HL-60 (cell line): ENCODE measurements at regions not wholly inside any gene's neighbourhood (a gene's known extent, or its start where the extent isn't known, plus 50 kb on each side); places are given as distances from the start of the nearest gene placed in this dataset.

Experiments
- DNase-seq, 2 experiments: peaks; one replicate each; pipeline ENCODE4 v3.0.0-alpha.2; 2010 to 2020; ENCODE audit warnings: low read depth in 1 of 2, low spot score in 1 of 2
- H3K27ac ChIP-seq: fragments of 250-450 bp; sonication (Bioruptor Pico); replicated peaks from 2 replicates; pipeline ENCODE4 v1.5.1; 2020; ENCODE audit warnings: mild to moderate bottlenecking, moderate library complexity
- H3K27me3 ChIP-seq: fragments of 250-450 bp; sonication (Bioruptor Pico); 2 replicates; pipeline ENCODE4 v1.5.1; 2021; ENCODE audit warnings: mild to moderate bottlenecking, moderate library complexity; ENCODE audit not compliant: insufficient read depth, poor library complexity, severe bottlenecking
- H3K4me3 ChIP-seq: replicated peaks from 2 replicates; pipeline ENCODE4 v1.5.1; 2011; ENCODE audit warnings: mild to moderate bottlenecking, control low read depth, low read length; ENCODE audit not compliant: insufficient read depth
- GABPA ChIP-seq: IDR thresholded peaks from 2 replicates; pipeline ENCODE4 v1.6.1; 2012; ENCODE audit warnings: low read depth
- POLR2AphosphoS5 ChIP-seq: IDR thresholded peaks from 2 replicates; pipeline ENCODE4 v1.6.1; 2012; ENCODE audit warnings: low read depth
- SPI1 ChIP-seq: IDR thresholded peaks from 2 replicates; pipeline ENCODE4 v1.6.1; 2012; ENCODE audit warnings: low read depth, mild to moderate bottlenecking, borderline replicate concordance
- TF ChIP-seq, protein P1 (sequence below): IDR thresholded peaks from 2 replicates; pipeline ENCODE4 v1.6.1; 2012; ENCODE audit warnings: low read depth; ENCODE audit not compliant: insufficient replicate concordance
- TF ChIP-seq, protein P2 (sequence below): IDR thresholded peaks from one replicate; pipeline ENCODE4 v1.5.1; 2011; ENCODE audit warnings: low read length, control low read depth, inconsistent platforms; ENCODE audit not compliant: insufficient read depth

DNA sequence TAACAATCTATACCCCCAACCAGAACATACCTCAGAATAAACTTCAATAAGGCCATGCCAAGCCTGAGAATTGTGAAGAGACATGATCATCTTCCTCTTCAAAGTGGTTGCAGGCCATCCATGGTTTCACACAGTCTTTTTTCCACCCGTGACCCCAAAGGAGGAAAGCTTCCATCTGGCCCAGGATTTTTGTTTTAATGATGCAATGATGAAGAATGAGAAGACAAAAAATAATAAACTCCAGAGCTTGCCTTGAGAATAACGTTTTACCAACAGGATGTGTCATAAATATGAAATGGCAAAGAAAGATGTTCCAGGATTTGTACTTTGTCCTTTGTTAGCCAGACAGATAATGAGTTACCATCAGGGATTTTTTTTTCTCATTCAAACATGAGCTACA, 201.9 kb downstream of the WNT5A start:
- peaks cover 3% of the 10 kb centered on the region for H3K27me3 ChIP-seq
- DNase-seq = no peak
- H3K4me3 ChIP-seq = no peak overlapping the region
- TF ChIP-seq GABPA (no peak), POLR2AphosphoS5 (no peak), SPI1 (no peak)
- TF ChIP-seq, protein P1, sequence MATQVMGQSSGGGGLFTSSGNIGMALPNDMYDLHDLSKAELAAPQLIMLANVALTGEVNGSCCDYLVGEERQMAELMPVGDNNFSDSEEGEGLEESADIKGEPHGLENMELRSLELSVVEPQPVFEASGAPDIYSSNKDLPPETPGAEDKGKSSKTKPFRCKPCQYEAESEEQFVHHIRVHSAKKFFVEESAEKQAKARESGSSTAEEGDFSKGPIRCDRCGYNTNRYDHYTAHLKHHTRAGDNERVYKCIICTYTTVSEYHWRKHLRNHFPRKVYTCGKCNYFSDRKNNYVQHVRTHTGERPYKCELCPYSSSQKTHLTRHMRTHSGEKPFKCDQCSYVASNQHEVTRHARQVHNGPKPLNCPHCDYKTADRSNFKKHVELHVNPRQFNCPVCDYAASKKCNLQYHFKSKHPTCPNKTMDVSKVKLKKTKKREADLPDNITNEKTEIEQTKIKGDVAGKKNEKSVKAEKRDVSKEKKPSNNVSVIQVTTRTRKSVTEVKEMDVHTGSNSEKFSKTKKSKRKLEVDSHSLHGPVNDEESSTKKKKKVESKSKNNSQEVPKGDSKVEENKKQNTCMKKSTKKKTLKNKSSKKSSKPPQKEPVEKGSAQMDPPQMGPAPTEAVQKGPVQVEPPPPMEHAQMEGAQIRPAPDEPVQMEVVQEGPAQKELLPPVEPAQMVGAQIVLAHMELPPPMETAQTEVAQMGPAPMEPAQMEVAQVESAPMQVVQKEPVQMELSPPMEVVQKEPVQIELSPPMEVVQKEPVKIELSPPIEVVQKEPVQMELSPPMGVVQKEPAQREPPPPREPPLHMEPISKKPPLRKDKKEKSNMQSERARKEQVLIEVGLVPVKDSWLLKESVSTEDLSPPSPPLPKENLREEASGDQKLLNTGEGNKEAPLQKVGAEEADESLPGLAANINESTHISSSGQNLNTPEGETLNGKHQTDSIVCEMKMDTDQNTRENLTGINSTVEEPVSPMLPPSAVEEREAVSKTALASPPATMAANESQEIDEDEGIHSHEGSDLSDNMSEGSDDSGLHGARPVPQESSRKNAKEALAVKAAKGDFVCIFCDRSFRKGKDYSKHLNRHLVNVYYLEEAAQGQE = no peak
- TF ChIP-seq, protein P2, sequence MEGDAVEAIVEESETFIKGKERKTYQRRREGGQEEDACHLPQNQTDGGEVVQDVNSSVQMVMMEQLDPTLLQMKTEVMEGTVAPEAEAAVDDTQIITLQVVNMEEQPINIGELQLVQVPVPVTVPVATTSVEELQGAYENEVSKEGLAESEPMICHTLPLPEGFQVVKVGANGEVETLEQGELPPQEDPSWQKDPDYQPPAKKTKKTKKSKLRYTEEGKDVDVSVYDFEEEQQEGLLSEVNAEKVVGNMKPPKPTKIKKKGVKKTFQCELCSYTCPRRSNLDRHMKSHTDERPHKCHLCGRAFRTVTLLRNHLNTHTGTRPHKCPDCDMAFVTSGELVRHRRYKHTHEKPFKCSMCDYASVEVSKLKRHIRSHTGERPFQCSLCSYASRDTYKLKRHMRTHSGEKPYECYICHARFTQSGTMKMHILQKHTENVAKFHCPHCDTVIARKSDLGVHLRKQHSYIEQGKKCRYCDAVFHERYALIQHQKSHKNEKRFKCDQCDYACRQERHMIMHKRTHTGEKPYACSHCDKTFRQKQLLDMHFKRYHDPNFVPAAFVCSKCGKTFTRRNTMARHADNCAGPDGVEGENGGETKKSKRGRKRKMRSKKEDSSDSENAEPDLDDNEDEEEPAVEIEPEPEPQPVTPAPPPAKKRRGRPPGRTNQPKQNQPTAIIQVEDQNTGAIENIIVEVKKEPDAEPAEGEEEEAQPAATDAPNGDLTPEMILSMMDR = no peak
- no peak overlapping the region for H3K27ac ChIP-seq

DNA sequence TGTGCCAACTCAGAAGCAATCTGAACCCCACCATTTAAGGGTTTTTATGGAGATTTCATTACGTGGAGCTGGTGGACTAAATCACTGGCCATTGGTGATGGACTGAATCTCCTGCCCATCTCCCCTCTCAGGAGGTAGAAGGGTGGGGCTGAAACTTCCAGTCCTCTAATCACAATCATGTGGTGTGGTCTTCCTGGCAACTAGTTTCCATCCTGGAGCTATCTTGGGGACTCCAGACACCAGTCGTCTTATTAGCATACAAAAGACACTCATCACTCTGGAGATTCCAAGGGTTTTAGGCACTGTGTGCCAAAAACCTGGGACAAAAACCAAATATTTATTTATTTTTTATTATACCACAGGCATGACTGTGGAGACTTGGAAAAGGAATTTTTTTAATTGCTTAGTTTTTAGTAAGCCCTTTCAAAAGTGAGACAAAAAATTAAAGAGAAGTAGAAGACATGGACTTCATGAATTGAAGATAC, 203.6 kb downstream of the WNT5A start:
- no peak overlapping the region for H3K27ac ChIP-seq
- no peak for DNase-seq
- no peak overlapping the region for H3K4me3 ChIP-seq
- TF ChIP-seq SPI1 (no peak), GABPA (no peak), POLR2AphosphoS5 (no peak)
- TF ChIP-seq, protein P2 = no peak
- TF ChIP-seq, protein P1 = no peak
- peaks cover 3% of the 10 kb centered on the region for H3K27me3 ChIP-seq

DNA sequence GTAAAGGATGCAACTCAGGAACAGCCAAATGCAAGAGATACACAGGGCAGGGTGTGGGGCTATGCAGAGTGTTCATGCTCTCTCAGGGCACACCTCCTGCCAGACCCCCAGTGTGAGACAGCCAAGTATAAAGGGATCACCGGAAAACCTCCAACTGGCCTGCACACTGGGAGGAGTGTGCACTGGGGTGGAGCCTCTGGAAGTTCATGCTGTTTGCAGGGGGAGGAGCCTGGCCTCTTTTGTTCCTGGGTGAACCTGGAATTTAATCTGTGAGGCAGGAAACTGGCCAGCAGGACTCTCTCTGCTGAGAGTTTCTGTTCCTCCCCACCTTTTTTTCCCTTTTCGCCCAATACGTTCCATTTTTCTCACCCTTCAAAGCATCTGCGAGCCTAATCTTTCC, 204.1 kb downstream of the WNT5A start:
- no peak overlapping the region for H3K4me3 ChIP-seq
- TF ChIP-seq POLR2AphosphoS5 (no peak), GABPA (no peak), SPI1 (no peak)
- TF ChIP-seq, protein P2 = no peak
- TF ChIP-seq, protein P1 = no peak
- DNase-seq = no peak
- H3K27ac ChIP-seq = no peak overlapping the region
- peaks cover 3% of the 10 kb centered on the region for H3K27me3 ChIP-seq
